ENCODE measurements at regions not wholly inside any gene's neighbourhood (a gene's known extent, or its start where the extent isn't known, plus 50 kb on each side); places are given as distances from the start of the nearest gene placed in this dataset.
A peak's percentile ranks its signal among the peaks of the same experiment; 100 is the strongest.

- Histone ChIP-seq H3K27ac (peak overlapping the region; percentile 15 to 59 (median 37)), H3K4me1 (peaks cover 0 to 9% (median 0%) of the 10 kb centered on the region in 4 donors), H3K9me3 (no peaks in the 10 kb centered on the region), H3K36me3 (no peaks in the 10 kb centered on the region), H3K27me3 (no peaks in the 10 kb centered on the region), H3K4me3 (no peak overlapping the region)
- intact Hi-C loops (cut with DNase I) = no loop called here
- TF ChIP-seq POLR2AphosphoS5 (IDR thresholded peaks at IDR 0.05) (peak in 1 of 4 donors; percentile 52), POLR2A (IDR thresholded peaks at IDR 0.05) (no peak), EP300 (IDR thresholded peaks at IDR 0.05) (peak in 1 of 4 donors; percentile 39)
- DNase-seq = peak; percentile 77
- WGBS, 2 donors = 36 to 64% methylated on average over 10 of the region's 10 CpGs
Observed at GRCh38 chr2:102082571-102083392, 59.8 kb upstream of the IL1R1 start.

GRCh38 chr2:102083393-102083703, 59.2 kb upstream of the IL1R1 start:
- Histone ChIP-seq H3K36me3 (no peaks in the 10 kb centered on the region), H3K9me3 (no peaks in the 10 kb centered on the region), H3K4me3 (no peak overlapping the region), H3K27me3 (no peaks in the 10 kb centered on the region), H3K27ac (peak overlapping the region in 2 of 4 donors; percentile 52 to 59), H3K4me1 (peaks cover 0 to 9% (median 0%) of the 10 kb centered on the region in 4 donors)
- WGBS, 2 donors = 81 to 89% methylated on average over 3 of the region's 3 CpGs
- intact Hi-C loops (cut with DNase I) = no loop called here
- TF ChIP-seq POLR2AphosphoS5 (IDR thresholded peaks at IDR 0.05) (no peak), EP300 (IDR thresholded peaks at IDR 0.05) (no peak), CTCF (IDR thresholded peaks at IDR 0.05) (no peak), POLR2A (IDR thresholded peaks at IDR 0.05) (no peak)
- DNase-seq = no peak

GRCh38 chr2:102084651-102085050, 57.9 kb upstream of the IL1R1 start:
- TF ChIP-seq POLR2AphosphoS5 (IDR thresholded peaks at IDR 0.05) = no peak
- no peak for TF ChIP-seq EP300 (IDR thresholded peaks at IDR 0.05)
- TF ChIP-seq POLR2A (IDR thresholded peaks at IDR 0.05) = no peak
- TF ChIP-seq CTCF (IDR thresholded peaks at IDR 0.05) = no peak
- no peaks in the 10 kb centered on the region for H3K36me3 ChIP-seq
- no peak overlapping the region for H3K4me3 ChIP-seq
- no peak overlapping the region for H3K27ac ChIP-seq
- H3K4me1 ChIP-seq = peaks cover 0 to 9% (median 0%) of the 10 kb centered on the region in 4 donors
- intact Hi-C loops (cut with DNase I) = no loop called here
- no peak for DNase-seq
- H3K9me3 ChIP-seq = no peaks in the 10 kb centered on the region
- no peaks in the 10 kb centered on the region for H3K27me3 ChIP-seq
- WGBS, 2 donors = 71 to 75% methylated on average over 2 of the region's 2 CpGs

GRCh38 chr2:102085238-102085637, 57.3 kb upstream of the IL1R1 start:
- WGBS, 2 donors = 86 to 88% methylated on average over 1 of the region's 1 CpG
- TF ChIP-seq EP300 (IDR thresholded peaks at IDR 0.05) (no peak), POLR2A (IDR thresholded peaks at IDR 0.05) (no peak), CTCF (IDR thresholded peaks at IDR 0.05) (no peak), POLR2AphosphoS5 (IDR thresholded peaks at IDR 0.05) (no peak)
- Histone ChIP-seq H3K4me3 (no peak overlapping the region), H3K9me3 (no peaks in the 10 kb centered on the region), H3K36me3 (no peaks in the 10 kb centered on the region), H3K4me1 (peaks cover 0 to 9% (median 0%) of the 10 kb centered on the region in 4 donors), H3K27me3 (no peaks in the 10 kb centered on the region), H3K27ac (no peak overlapping the region)
- DNase-seq = no peak
- intact Hi-C loops (cut with DNase I) = no loop called here

GRCh38 chr2:102086150-102086872, 56.2 kb upstream of the IL1R1 start:
- TF ChIP-seq POLR2AphosphoS5 (IDR thresholded peaks at IDR 0.05) = no peak
- no peak for TF ChIP-seq POLR2A (IDR thresholded peaks at IDR 0.05)
- TF ChIP-seq CTCF (IDR thresholded peaks at IDR 0.05) = no peak
- no peak for TF ChIP-seq EP300 (IDR thresholded peaks at IDR 0.05)
- DNase-seq = no peak
- Histone ChIP-seq H3K4me1 (peaks cover 0 to 9% (median 0%) of the 10 kb centered on the region in 4 donors), H3K9me3 (no peaks in the 10 kb centered on the region), H3K4me3 (no peak overlapping the region), H3K27me3 (no peaks in the 10 kb centered on the region), H3K27ac (no peak overlapping the region), H3K36me3 (no peaks in the 10 kb centered on the region)
- intact Hi-C loops (cut with DNase I) = no loop called here
- WGBS, 2 donors = 71 to 73% methylated on average over 6 of the region's 6 CpGs
